ENCODE measurements at regions not wholly inside any gene's neighbourhood (a gene's known extent, or its start where the extent isn't known, plus 50 kb on each side); places are given as distances from the start of the nearest gene placed in this dataset.

- Histone ChIP-seq H3K4me3 (no peak overlapping the region), H3K27ac (no peak overlapping the region), H3K36me3 (no peaks in the 10 kb centered on the region), H3K9me3 (no peaks in the 10 kb centered on the region), H3K4me1 (no peaks in the 10 kb centered on the region), H3K27me3 (peaks cover 3% of the 10 kb centered on the region)
- no peak for TF ChIP-seq POLR2AphosphoS5 (IDR thresholded peaks at IDR 0.05)
- no peak for TF ChIP-seq EP300 (IDR thresholded peaks at IDR 0.05)
- TF ChIP-seq CTCF (IDR thresholded peaks at IDR 0.05): no peak
- no peak for TF ChIP-seq POLR2A (IDR thresholded peaks at IDR 0.05)
- 71 to 92% methylated on average over 1 to 2 of the region's 2 CpGs for WGBS, 2 donors (ENCODE audit: low coverage in 1 of 2)
- no peak for ATAC-seq
Measured at GRCh38 chr1:94314222-94314858, 77.0 kb upstream of the ARHGAP29 start.

- ATAC-seq: no peak
- H3K4me3 ChIP-seq: no peak overlapping the region
- no peaks in the 10 kb centered on the region for H3K36me3 ChIP-seq
- no peaks in the 10 kb centered on the region for H3K9me3 ChIP-seq
- H3K27me3 ChIP-seq: peaks cover 3% of the 10 kb centered on the region
- H3K4me1 ChIP-seq: no peaks in the 10 kb centered on the region
- TF ChIP-seq EP300 (IDR thresholded peaks at IDR 0.05) (no peak), POLR2A (IDR thresholded peaks at IDR 0.05) (no peak), CTCF (IDR thresholded peaks at IDR 0.05) (no peak), POLR2AphosphoS5 (IDR thresholded peaks at IDR 0.05) (no peak)
- WGBS, 2 donors (ENCODE audit: low coverage in 1 of 2): 63 to 86% methylated on average over 1 to 2 of the region's 3 CpGs
- H3K27ac ChIP-seq: no peak overlapping the region
Measured at GRCh38 chr1:94310570-94311270, 73.3 kb upstream of the ARHGAP29 start.

GRCh38 chr1:94309829-94310569, 72.6 kb upstream of the ARHGAP29 start:
- 76 to 88% methylated on average over 8 of the region's 9 CpGs for WGBS, 2 donors (ENCODE audit: low coverage in 1 of 2)
- Histone ChIP-seq H3K36me3 (no peaks in the 10 kb centered on the region), H3K9me3 (no peaks in the 10 kb centered on the region), H3K4me3 (no peak overlapping the region), H3K4me1 (no peaks in the 10 kb centered on the region), H3K27ac (no peak overlapping the region), H3K27me3 (peaks cover 3% of the 10 kb centered on the region)
- no peak for ATAC-seq
- TF ChIP-seq EP300 (IDR thresholded peaks at IDR 0.05): no peak
- TF ChIP-seq CTCF (IDR thresholded peaks at IDR 0.05): no peak
- no peak for TF ChIP-seq POLR2A (IDR thresholded peaks at IDR 0.05)
- TF ChIP-seq POLR2AphosphoS5 (IDR thresholded peaks at IDR 0.05): no peak

- Histone ChIP-seq H3K4me1 (no peaks in the 10 kb centered on the region), H3K27me3 (peaks cover 3% of the 10 kb centered on the region), H3K9me3 (no peaks in the 10 kb centered on the region), H3K36me3 (no peaks in the 10 kb centered on the region), H3K4me3 (no peak overlapping the region), H3K27ac (no peak overlapping the region)
- WGBS, 2 donors (ENCODE audit: low coverage in 1 of 2): 50 to 62% methylated on average over 3 to 4 of the region's 4 CpGs
- TF ChIP-seq EP300 (IDR thresholded peaks at IDR 0.05): no peak
- TF ChIP-seq POLR2A (IDR thresholded peaks at IDR 0.05): no peak
- no peak for TF ChIP-seq CTCF (IDR thresholded peaks at IDR 0.05)
- no peak for TF ChIP-seq POLR2AphosphoS5 (IDR thresholded peaks at IDR 0.05)
- ATAC-seq: no peak
Measured at GRCh38 chr1:94309216-94309615, 71.8 kb upstream of the ARHGAP29 start.

Data from gastroesophageal sphincter (tissue), 4 donors.